Progenitor cell of endocrine pancreas (in vitro differentiated cells): ENCODE measurements at regions not wholly inside any gene's neighbourhood (a gene's known extent, or its start where the extent isn't known, plus 50 kb on each side); places are given as distances from the start of the nearest gene placed in this dataset.
"Not testable (repeated sequence)": the region's sequence is repeated elsewhere in the genome, so short reads cannot be mapped to it uniquely, and the experiment has no call there.

ENCODE experiments used
- DNase-seq: peaks from one replicate; pipeline ENCODE4 v3.0.0; 2021; ENCODE audit warnings: low spot score; ENCODE audit not compliant: unreplicated experiment
- H3K27ac Mint-ChIP-seq: 2 replicates; pipeline ENCODE4 v1.8.0; 2021; ENCODE audit warnings: mild to moderate bottlenecking, moderate library complexity, mixed read lengths
- H3K27me3 Mint-ChIP-seq: 2 replicates; pipeline ENCODE4 v1.8.0; 2021; ENCODE audit warnings: mixed read lengths
- H3K36me3 Mint-ChIP-seq: 2 replicates; pipeline ENCODE4 v1.8.0; 2022; ENCODE audit warnings: mixed read lengths; ENCODE audit not compliant: insufficient read depth
- H3K4me1 Mint-ChIP-seq: 2 replicates; pipeline ENCODE4 v1.8.0; 2021; ENCODE audit warnings: low read depth, mixed read lengths
- H3K4me3 Mint-ChIP-seq: 2 replicates; pipeline ENCODE4 v1.8.0; 2021; ENCODE audit warnings: low read depth, mild to moderate bottlenecking, moderate library complexity, mixed read lengths
- H3K9me3 Mint-ChIP-seq: 2 replicates; pipeline ENCODE4 v1.8.0; 2021; ENCODE audit warnings: low read depth, mixed read lengths
- TF ChIP-seq, protein P1 (sequence below): fragments of 200-600 bp; sonication (generic); IDR thresholded peaks from one replicate; pipeline ENCODE4 v1.5.0; 2021; ENCODE audit warnings: antibody characterized with exemption, mild to moderate bottlenecking; ENCODE audit not compliant: unreplicated experiment

- TF ChIP-seq, protein P1, sequence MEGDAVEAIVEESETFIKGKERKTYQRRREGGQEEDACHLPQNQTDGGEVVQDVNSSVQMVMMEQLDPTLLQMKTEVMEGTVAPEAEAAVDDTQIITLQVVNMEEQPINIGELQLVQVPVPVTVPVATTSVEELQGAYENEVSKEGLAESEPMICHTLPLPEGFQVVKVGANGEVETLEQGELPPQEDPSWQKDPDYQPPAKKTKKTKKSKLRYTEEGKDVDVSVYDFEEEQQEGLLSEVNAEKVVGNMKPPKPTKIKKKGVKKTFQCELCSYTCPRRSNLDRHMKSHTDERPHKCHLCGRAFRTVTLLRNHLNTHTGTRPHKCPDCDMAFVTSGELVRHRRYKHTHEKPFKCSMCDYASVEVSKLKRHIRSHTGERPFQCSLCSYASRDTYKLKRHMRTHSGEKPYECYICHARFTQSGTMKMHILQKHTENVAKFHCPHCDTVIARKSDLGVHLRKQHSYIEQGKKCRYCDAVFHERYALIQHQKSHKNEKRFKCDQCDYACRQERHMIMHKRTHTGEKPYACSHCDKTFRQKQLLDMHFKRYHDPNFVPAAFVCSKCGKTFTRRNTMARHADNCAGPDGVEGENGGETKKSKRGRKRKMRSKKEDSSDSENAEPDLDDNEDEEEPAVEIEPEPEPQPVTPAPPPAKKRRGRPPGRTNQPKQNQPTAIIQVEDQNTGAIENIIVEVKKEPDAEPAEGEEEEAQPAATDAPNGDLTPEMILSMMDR = no peak
- H3K27me3 Mint-ChIP-seq = no peaks in the 10 kb centered on the region
- no peak overlapping the region for H3K27ac Mint-ChIP-seq
- peaks cover 2% of the 10 kb centered on the region for H3K4me1 Mint-ChIP-seq
- DNase-seq = no peak
- peaks cover 4% of the 10 kb centered on the region for H3K36me3 Mint-ChIP-seq
- H3K4me3 Mint-ChIP-seq = no peak overlapping the region
- H3K9me3 Mint-ChIP-seq = peaks cover 31% of the 10 kb centered on the region
These were observed 150.6 kb upstream of the ATP10B start for GRCh38 chr5:161002571-161003074.

GRCh38 chr5:161001604-161002003 lies 149.6 kb upstream of the ATP10B start:
- Mint-ChIP-seq H3K4me3 (no peak overlapping the region), H3K27me3 (no peaks in the 10 kb centered on the region), H3K36me3 (peaks cover 4% of the 10 kb centered on the region), H3K9me3 (peaks cover 31% of the 10 kb centered on the region), H3K4me1 (no peaks in the 10 kb centered on the region), H3K27ac (no peak overlapping the region)
- DNase-seq = no peak
- TF ChIP-seq, protein P1 = no peak

- peaks cover 31% of the 10 kb centered on the region for H3K9me3 Mint-ChIP-seq
- H3K27ac Mint-ChIP-seq, H3K4me3 Mint-ChIP-seq, H3K36me3 Mint-ChIP-seq, H3K27me3 Mint-ChIP-seq, DNase-seq, H3K4me1 Mint-ChIP-seq: not testable (repeated sequence)
These were observed 149.1 kb upstream of the ATP10B start for GRCh38 chr5:161001142-161001541.

GRCh38 chr5:160991205-160991604 lies 139.2 kb upstream of the ATP10B start:
- Mint-ChIP-seq H3K36me3 (peaks cover 3% of the 10 kb centered on the region), H3K4me3 (no peak overlapping the region), H3K27me3 (no peaks in the 10 kb centered on the region), H3K9me3 (peaks cover 10% of the 10 kb centered on the region), H3K27ac (no peak overlapping the region), H3K4me1 (no peaks in the 10 kb centered on the region)
- TF ChIP-seq, protein P1 = no peak
- no peak for DNase-seq

DNA sequence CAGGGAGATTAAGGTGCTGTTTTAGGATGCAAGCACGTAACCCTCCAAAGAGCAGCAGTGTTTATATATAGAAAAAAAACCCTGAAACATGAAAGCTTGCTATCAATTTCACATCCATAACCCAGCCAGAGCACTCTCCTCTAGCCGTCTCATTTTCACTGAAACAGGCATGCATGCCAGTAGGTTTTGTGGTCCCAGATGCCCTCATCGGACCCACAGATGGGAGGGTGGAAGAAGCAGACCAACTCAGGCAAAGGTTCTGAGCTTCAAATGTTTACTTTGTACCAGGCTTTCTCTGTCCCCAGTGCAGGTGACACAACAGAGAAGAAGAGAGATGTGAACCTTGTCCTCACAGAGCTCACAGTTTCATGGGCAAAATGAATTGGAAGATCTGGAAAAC lies 127.4 kb upstream of the ATP10B start:
- no peaks in the 10 kb centered on the region for H3K9me3 Mint-ChIP-seq
- H3K4me1 Mint-ChIP-seq = peaks cover 3% of the 10 kb centered on the region
- TF ChIP-seq, protein P1 = no peak
- H3K4me3 Mint-ChIP-seq = no peak overlapping the region
- H3K27ac Mint-ChIP-seq = no peak overlapping the region
- no peak for DNase-seq
- H3K36me3 Mint-ChIP-seq = no peaks in the 10 kb centered on the region
- no peaks in the 10 kb centered on the region for H3K27me3 Mint-ChIP-seq

- Mint-ChIP-seq H3K4me1 (peaks cover 8% of the 10 kb centered on the region), H3K27me3 (no peaks in the 10 kb centered on the region), H3K27ac (no peak overlapping the region), H3K9me3 (no peaks in the 10 kb centered on the region), H3K4me3 (no peak overlapping the region), H3K36me3 (no peaks in the 10 kb centered on the region)
- TF ChIP-seq, protein P1 = no peak
- no peak for DNase-seq
These were observed 126.9 kb upstream of the ATP10B start for GRCh38 chr5:160978944-160979343.
